ENCODE measurements at regions not wholly inside any gene's neighbourhood (a gene's known extent, or its start where the extent isn't known, plus 50 kb on each side); places are given as distances from the start of the nearest gene placed in this dataset.

DNA sequence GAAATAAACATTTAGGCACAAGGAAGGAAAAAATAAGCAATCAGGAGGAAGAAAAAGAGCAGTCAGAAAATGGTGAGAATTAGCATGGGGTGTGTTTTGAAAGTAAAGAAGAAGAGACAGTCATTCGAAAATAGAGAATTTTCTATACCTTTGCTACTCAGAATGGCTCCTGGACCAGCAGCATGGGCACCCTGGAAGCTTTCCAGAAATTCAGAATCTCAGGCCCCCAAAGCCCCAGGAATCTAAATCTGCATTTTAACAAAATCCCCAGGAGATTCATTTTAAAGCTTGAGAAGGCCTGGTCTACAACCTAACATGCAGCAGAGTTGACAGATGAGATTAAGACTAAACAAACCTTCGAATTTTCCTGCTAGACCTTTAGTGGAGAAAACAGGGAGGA, 131.2 kb upstream of the HDAC9 start:
- no peak for DNase-seq (ENCODE audit: low read depth)

DNA sequence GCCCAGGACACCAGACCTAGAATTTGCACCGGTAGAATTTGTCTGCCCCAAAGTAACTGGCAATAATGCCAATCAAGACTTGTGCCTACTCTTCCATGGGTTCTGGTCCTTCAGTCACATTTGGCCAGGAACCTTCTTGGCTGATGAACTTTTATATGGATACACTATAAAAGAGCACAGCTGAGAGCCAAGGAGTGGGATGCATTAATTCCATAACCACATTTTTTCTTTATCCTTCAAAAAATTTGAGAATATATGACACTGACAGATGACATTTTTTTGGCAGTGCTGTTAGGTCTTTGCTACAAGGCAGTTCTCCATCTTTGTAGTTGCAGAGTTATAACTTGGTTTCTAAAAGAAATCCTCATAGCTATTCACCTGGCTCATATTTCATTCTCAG, 129.2 kb upstream of the HDAC9 start:
- no peak for DNase-seq (ENCODE audit: low read depth)

DNA sequence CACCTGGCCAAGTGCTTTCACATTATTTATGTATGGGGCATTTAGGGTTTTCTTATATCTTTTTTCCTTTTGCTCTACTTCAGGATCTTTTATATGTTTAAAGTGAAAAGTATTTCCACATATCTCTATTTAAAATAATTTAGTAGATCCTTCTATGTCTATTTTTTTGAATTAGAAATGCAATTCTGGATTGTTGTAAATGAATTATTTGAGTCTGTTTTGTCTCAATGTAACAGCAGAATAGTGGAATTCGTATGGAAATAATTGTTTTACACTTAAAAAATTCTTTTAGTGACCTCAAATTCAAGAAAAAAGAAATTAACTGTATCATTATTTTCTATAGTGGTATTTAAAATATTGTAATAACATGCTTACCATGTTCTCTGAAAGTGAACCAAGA, 126.5 kb upstream of the HDAC9 start:
- DNase-seq (ENCODE audit: low read depth), result no peak

DNA sequence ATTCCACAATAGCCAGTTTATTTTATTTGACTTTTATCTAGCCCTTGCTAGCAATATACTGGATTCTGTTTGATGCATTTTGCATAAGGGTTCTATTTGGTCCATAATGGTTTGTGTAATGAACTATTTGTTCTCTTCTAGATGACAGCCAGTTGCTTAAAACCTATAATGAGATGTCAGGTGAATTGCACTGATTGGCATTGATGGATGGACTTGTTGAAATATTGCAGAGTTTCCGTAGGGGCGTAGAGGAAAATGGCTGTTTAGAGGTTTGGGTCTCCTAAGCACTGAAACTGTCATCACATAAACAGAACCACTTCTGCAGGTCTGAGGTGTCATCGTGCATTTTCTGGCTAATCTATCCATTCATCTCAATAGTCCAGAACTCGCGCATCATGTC, 124.9 kb upstream of the HDAC9 start:
- DNase-seq (ENCODE audit: low read depth), result no peak

DNA sequence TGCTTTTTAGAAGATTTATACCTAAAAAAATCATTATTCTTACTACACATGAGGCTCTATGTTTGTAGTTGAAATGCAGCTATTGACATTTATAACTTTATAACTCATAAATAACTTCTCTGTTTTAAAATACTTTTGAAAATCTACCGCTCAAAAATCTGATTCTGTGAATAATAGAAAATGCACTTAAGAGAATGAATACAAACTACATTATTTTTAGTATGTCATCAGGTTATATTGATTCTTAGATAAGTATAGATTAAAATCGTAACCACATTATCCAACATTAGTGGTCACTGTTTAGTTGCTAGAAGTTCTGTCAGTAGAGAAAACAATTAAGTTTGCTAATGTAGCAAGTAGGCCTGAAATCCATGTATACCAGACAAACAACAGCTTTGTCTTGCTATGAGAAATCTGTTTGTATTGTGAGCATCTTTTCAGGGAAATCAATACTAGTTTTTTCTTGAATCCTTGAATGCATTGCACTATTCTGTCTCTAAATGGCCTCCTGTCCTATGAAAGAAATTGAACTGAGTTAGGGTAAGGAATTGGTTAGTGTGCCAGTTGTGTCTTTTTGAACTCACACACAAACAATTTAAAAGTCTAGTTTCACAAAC, 116.5 kb upstream of the HDAC9 start:
- DNase-seq (ENCODE audit: low read depth), result no peak

DNA sequence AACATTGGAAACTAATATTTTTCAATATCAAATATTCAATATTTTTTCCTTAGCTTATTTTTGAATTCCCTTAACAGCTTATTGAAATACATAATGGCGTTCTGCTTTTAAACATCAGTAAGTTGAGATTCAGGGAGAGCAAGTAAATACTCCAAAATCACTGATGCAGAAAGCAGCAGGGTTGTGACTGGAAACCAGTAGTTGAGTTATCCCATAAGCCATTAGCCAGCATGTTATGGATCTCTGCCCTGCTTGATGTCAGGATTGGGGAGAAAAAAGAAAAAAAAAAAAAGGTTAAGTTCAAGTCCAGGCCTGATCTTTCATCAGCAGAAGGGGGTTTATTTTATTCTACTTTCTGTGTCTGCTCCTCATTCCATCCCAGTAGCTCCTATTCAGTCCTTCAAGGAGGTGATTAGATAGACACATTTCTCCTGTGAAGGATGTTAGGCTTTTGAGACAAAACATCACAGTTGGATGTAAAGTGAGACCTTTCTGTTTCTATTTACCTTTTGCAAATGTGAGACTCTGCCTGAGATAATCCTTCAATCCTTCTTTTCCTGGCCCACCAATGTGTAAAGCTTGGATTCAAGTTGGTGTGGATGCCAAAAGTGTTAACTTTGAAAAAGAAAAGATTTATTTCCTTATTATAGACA, 110.9 kb upstream of the HDAC9 start:
- DNase-seq (ENCODE audit: low read depth), result no peak

DNA sequence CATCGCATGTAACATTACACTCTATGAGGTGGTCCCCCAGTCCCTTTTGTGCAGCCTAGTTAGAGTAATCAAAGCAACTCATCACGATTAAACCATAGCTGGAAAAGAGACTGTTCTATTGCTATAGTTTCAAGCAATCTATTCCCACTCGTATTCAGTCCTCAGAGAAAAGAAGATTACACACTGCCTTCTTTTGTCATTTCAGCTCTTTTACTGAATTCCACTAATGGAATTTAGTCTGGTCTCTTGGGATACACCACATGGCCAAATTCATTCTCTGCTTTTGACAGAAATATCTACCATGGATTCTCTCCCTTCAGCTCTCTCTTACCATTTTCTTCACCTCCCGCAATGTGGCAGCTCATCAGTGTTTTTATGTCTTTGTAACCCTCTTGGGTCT, 108.9 kb upstream of the HDAC9 start:
- no peak for DNase-seq (ENCODE audit: low read depth)

DNA sequence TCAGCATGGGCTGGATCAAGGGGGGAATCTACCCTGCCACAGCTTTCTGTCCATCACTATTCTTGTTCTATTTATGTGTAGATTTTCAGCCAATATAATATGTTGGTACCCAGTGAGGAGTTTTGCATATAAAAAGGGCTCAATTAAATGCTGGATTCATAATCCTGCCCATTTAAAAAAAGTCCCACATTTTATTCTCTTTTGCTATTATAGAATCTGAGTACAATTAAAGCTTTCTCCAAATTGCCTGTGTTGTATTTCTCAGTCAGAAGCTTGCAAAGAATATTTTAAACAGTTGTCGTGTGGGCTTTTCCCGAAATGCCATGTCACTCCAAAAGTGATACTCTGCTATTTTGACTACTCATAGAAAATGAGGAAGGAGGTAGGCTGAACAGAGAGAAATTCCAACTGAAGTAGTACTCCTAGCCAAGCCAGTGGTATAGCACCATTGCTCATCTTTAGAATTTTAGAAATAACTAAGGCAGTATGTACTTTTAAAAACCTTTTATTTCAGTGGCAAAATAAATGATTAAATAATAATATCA, 108.3 kb upstream of the HDAC9 start:
- no peak for DNase-seq (ENCODE audit: low read depth)

DNA sequence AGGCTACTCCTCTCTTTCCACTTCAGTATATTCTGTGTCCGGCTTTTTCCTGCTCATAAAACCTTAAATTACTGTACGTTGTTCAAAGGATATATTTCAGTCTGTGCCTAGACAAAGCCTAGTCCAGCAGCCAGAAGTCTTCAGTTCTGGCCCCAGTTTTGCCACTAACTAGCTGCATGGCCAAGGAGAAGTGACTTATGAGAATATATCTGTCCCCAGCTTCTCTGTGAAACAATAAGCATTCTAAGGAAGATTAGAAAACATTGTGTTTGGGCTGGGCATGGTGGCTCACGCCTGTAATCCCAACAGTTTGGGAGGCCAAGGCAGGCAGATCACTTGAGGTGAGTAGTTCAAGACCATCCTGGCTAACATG, 105.0 kb upstream of the HDAC9 start:
- no peak for DNase-seq (ENCODE audit: low read depth)

DNA sequence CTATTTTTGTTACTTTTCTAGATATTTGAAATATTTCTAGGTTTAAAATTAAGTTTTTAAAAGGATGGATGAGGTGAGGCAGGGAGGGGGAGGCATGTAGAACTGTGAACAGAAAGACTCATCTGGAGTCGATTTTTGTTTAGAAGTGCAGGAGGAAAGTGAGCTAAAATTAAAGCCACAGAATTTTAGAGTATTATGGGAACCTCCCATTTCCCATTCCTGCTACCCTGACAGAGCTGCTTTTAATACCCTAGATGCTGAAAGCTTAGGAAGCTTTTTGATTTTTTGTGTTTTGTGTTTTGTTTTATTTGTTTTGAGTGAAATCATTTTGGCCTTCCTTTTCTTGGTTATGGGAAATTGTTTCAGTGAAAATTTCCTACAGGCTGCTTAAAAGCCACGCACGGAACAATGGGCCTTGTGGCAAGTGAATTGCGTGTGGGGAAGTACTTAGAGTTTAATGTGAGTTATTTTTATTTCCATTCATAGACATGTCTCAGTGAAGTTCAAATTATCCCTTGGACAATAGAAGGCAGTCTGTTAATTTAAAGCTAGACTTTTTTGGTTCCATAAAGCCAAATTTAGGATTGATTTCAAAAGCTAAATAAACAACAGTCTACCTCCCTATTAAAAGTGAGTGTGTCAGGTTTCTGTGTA, 102.0 kb upstream of the HDAC9 start:
- no peak for DNase-seq (ENCODE audit: low read depth)

DNA sequence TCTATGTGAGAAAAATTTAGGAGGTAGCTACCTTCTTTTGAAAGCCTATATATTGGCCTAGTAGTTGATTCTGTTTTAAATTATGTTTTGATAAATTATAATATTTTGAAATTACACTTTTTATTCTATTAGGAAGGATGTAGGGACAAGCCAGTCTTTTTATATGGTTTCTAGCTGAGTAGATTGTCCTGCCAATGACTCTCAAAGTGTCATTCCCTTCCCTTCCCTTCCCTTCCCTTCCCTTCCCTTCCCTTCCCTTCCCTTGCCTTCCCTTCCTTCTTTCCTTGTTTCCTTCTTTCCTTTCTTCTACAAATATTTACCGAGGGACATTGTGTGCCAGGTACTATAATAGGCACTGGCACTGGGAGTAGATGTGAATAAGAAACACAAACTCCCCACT, 99.7 kb upstream of the HDAC9 start:
- no peak for DNase-seq (ENCODE audit: low read depth)

DNA sequence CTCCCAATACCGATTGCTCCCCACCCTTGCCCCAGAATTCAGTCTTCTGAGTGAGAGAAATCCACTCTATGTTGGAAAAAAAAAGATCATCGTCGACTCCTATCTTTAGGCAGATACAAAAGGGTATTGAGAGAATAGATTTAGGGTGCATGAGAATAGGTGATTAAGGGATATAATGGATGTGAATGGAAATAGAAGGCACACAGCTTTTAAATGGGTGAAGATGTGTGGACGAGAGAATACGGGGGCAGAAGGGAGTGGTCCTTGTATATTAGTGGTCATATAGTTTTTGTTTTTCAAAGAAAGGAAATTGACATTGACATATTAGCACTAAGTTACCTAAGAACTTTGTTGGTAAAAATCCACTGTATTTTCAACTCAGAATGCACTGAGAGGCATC, 98.6 kb upstream of the HDAC9 start:
- no peak for DNase-seq (ENCODE audit: low read depth)

DNA sequence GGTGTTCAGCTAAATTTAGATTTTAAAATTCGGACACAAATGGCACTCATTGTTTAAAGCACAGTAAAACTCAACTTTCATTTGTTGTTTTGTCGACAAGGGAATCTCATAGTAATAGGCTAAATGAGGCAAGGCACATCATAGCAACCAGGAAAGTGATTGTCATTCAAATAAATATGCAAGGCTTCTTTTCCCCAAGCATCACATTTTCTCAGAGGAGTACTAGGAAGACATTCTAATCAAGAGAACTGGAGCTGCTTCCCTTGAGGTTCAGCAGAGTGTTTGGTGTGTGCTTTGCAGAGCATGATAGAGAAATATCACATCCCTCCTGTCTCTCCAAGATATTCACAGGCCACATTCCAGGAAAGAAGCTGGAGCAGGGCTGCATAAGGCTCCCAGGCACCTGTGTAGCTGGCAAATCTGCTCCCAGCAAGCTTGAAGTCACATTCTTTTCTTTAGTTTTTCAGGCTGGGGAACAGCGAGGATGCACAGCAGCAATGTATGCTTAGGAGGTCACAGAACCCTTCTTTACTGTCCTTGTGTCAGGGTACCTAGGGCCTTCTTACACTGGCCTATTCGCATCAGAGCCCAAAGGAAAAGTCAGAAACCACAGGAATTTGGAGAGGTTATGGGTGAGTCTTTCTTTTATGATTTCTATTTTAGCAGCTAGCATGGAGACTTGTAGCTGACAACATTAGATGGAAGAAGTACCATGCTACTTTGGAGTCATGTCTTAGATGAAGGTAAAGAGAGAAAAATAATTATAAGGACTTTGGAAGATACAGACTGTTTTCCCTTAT, 95.9 kb upstream of the HDAC9 start:
- DNase-seq (ENCODE audit: low read depth), result no peak

DNA sequence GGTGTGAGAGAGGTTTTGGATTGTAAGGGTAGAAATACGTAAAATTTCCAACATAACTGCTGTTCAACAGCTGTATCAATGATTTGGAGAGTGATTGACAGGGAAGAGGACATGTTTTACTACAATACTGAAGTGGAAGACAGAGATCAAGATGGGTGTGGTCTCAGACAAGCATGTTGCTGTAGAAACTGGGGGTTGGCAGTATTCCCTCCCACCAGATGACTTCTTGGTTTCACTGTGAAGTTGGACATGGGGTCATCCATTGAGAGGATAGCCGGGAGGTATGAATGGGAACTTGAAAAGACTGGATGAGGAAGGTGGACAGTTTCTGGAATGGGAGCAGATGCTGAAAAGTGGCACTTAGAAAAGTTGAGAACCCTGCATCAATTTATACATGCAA, 95.3 kb upstream of the HDAC9 start:
- DNase-seq (ENCODE audit: low read depth), result no peak

DNA sequence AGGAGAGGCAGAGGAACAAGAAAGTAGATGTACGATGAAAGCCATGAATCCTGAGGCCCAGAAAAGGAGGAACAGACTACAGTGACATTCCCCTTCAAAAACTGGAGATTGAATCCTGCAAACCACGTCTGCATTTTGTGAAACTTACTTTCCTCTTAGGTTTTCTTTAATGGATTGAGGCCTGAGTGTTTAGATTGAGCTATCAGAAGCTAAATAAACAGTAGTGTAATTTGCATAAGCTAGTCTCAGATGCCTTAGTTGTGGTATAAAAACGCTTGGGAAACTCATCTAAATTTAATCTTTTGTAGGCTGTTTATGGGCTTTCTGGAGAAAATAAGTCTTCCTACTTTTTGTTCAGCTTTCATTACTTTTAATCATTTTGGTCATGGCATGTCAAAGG, 94.8 kb upstream of the HDAC9 start:
- DNase-seq (ENCODE audit: low read depth), result no peak

DNA sequence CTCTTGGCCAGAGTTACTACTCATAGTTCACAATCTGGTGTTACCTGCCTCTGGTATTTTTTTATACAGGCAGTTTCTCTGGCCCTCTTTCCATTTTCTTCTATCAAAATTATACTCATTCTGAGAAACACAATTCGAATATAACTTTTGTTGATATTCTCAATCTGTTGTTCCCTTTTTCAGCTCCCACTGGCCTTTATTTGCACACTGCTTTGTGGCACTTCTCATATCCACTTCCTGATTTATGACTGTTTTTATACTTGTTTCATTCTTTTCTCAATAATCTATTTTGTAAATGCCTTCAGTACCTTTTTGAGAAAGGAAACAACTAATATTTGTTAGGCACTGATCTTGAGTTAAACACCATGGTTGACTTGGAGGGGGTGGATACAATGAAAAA, 93.8 kb upstream of the HDAC9 start:
- no peak for DNase-seq (ENCODE audit: low read depth)

DNA sequence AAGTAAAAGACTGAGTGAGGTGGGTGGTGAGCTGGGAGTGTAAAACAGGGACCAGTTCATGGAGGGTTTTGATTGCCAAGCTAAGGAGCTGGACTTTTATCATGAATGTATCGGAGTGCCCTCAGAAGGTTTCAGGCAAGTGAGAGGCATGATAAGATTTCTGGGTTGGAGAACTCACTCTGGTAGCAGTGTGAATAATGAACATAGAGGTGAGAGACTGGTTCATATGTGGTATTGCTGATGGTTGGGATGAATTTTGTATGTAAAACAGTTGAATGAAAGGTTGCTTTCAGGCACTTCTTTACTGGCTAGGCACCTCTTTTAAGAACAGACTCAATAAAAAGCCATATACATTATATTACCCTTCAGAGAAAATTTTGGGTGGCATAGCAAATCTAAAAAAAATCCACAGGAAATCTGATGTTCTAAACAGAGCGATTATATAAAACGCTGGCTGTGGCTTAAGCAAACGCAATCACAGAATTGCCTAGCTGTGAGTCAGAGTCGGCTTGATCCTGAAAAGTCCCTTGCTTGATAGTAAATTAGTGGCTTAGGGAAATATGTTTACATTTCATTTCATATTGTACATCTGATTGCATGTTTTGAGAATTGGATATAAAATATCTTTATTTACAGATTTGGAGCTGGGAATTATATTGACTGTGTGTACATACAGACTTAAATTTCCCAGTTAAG, 92.9 kb upstream of the HDAC9 start:
- DNase-seq (ENCODE audit: low read depth), result no peak

DNA sequence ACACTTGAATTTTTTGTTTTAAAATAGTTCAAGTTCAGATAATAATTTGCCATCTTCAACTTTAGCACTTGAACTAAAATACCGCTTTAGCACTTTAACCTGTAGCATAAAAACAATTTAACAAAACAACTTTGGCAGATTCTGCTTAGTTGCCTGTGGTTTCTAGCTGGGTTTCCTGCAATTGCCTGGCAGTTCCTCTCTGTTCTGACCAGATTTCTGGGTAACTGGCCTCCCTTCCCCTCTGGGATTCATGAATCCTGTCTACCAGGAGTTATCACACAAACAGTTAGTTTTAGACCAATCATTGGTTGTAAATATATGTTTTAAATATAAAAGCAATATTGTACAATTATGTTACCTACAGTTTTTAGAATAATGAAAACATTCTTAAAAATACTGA, 89.8 kb upstream of the HDAC9 start:
- DNase-seq (ENCODE audit: low read depth), result no peak

DNA sequence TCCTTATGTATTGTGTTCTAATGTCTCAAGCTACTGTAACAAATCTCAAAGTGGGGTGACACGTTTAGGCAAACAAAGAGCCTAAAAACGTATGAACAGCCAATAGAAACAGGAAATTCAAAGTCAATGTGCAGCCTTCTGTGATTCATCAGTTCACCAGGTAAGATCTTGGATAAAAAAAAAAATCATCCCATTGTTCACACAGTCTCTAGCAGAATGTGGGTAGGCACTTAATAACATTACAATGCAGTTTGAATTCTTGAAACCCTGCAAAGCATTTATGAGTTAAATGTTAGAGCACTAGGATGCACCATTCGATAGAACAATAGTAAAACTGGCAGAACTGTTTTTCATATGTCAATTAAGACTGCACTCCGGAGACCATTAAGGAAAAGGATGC, 88.2 kb upstream of the HDAC9 start:
- DNase-seq (ENCODE audit: low read depth), result no peak

DNA sequence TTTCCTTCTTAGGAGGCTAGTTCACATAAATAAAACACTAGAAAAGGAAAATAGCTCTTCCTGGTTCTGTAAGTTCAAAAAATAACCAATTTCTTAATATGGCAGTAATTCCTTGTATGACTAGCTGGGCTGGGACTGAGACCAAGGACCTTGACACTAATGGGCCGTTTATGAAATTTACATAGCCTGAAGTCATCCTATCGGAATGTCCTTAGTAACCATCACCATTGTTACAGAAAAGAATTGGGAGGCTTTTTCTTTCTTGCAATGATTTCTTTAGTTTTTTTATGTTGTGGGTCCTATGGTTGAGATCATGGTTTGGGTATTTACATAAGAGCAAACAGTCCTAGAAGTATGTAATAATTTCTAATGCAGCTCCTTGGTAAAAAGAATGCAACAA, 87.1 kb upstream of the HDAC9 start:
- DNase-seq (ENCODE audit: low read depth), result no peak

DNA sequence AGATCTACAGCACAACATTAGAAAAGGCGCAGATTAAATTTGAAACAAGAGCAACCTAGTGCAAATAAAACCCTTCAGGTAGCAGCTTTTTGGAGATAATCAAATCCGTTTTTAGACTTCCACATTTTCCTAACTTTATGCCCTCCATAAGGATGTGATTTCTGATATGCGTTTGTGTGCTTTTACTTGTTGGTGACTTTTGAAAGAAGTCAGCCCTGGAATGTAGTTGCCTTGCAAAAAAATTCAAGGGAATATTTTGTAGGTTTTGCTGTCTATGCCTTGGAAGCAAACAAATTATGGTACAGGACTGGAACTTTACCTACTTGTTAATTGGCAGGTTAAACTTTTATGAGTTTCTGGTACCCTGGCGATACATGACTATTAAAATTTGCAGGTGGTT, 86.7 kb upstream of the HDAC9 start:
- no peak for DNase-seq (ENCODE audit: low read depth)

DNA sequence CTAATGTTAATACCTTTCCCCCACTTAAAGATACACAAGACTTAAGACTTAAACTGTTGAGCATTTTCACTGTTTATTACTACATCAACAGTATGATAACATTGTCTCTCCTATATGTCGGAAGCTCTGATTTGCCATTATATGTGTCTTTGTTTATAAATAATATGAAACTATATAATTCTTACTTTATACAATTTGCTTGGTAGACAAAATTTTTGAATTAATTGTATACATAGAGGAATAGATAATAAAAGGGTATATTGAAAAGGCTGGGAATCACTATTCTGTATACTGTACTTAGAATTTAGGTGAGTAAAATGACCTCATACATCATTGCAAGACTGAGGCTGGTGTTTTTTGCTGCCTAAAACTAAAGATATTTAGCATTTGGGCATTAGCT, 82.1 kb upstream of the HDAC9 start:
- DNase-seq (ENCODE audit: low read depth), result no peak
